Astrocyte of the spinal cord (primary cell): ENCODE measurements at regions not wholly inside any gene's neighbourhood (a gene's known extent, or its start where the extent isn't known, plus 50 kb on each side); places are given as distances from the start of the nearest gene placed in this dataset.

ENCODE experiments used
- DNase-seq: peaks from one replicate; pipeline ENCODE4 v3.0.0; 2011; ENCODE audit warnings: low read depth, low spot score
- H3K4me3 ChIP-seq: 2 replicates; pipeline ENCODE4 v1.5.1; 2011; ENCODE audit warnings: low read depth, mild to moderate bottlenecking, low read length, moderate library complexity
- CTCF ChIP-seq: IDR thresholded peaks from 2 replicates; pipeline ENCODE4 v1.5.1; 2012; ENCODE audit warnings: low read depth, mild to moderate bottlenecking, low read length, inconsistent platforms
- in situ Hi-C: cut with HindIII; loops from 2 replicates; pipeline ENCODE4 v1.10.0; 2017; ENCODE audit warnings: low sequenced_read_pairs

- H3K4me3 ChIP-seq: no peak overlapping the region
- TF ChIP-seq CTCF: no peak
- DNase-seq: no peak
- in situ Hi-C loops: no loop called here
These were observed 190.1 kb downstream of the ZIC4 start for GRCh38 chr3:147216143-147216673.

GRCh38 chr3:147215660-147216059 is 190.7 kb downstream of the ZIC4 start:
- no peak for DNase-seq
- no peak for TF ChIP-seq CTCF
- in situ Hi-C loops: no loop called here
- no peak overlapping the region for H3K4me3 ChIP-seq

GRCh38 chr3:147213633-147214032 is 192.7 kb downstream of the ZIC4 start:
- DNase-seq: no peak
- in situ Hi-C loops: no loop called here
- H3K4me3 ChIP-seq: no peak overlapping the region
- no peak for TF ChIP-seq CTCF

GRCh38 chr3:147210676-147211075 is 195.7 kb downstream of the ZIC4 start:
- in situ Hi-C loops: no loop called here
- DNase-seq: peak; percentile 37
- no peak for TF ChIP-seq CTCF
- H3K4me3 ChIP-seq: no peak overlapping the region

GRCh38 chr3:147201086-147201485 is 205.3 kb downstream of the ZIC4 start:
- in situ Hi-C loops: no loop called here
- no peak for TF ChIP-seq CTCF
- DNase-seq: no peak
- no peak overlapping the region for H3K4me3 ChIP-seq

- TF ChIP-seq CTCF: no peak
- peak; percentile 69 for DNase-seq
- in situ Hi-C loops: no loop called here
- no peak overlapping the region for H3K4me3 ChIP-seq
These were observed 205.8 kb downstream of the ZIC4 start for GRCh38 chr3:147200545-147200944.

- TF ChIP-seq CTCF: no peak
- in situ Hi-C loops: no loop called here
- H3K4me3 ChIP-seq: no peak overlapping the region
- DNase-seq: no peak
These were observed 208.6 kb downstream of the ZIC4 start for GRCh38 chr3:147197739-147198138.
